ENCODE measurements at regions not wholly inside any gene's neighbourhood (a gene's known extent, or its start where the extent isn't known, plus 50 kb on each side); places are given as distances from the start of the nearest gene placed in this dataset.
A peak's percentile ranks its signal among the peaks of the same experiment; 100 is the strongest.

DNA sequence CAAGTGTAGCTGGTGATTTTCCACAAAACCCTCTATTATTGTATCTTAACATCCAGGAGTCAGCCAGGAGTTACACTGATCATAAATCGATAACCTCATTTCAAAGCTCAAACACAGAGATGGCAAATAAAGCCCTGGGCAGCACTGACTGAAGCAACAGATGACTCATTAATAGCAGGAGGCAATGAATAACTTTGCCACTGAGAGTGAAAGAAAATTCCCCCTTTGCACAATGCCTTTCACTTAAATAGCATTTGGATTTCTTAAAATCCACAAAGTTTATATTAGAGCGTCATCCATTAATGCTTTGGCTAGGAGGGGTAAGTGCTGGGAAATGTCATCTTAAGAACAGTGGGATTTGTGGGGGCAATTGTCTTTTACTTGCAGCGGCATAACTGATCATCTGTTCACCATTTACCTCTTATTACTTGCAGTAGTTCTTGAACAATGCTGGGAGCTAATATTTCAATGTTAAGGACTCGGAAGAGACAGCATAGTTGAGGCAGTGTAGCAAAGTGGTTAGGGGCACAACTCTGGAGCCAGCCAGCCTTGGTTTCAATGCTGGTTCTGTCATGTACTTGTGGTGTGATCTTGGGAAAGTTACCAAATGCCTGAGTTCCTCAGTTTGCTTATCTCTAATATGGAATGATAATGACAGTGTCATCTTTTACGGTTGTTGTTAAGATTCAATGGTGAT is 630.4 kb upstream of the TBL1XR1 start (continued):
- TF ChIP-seq AKNA (CRISPR knock-in tag; IDR thresholded peaks at IDR 0.05; ENCODE audit: borderline replicate concordance) (no peak), SMARCE1 (IDR thresholded peaks at IDR 0.05; ENCODE audit: borderline replicate concordance) (no peak), SALL1 (CRISPR knock-in tag; IDR thresholded peaks at IDR 0.05) (peak; percentile 71; the same call in 1 of the 2 replicates), KDM2A (CRISPR knock-in tag; IDR thresholded peaks at IDR 0.05; ENCODE audit: borderline replicate concordance, low read depth) (no peak), PHF5A (CRISPR knock-in tag; IDR thresholded peaks at IDR 0.05; ENCODE audit: low read depth, unreplicated experiment) (peak; percentile 66), CREM (IDR thresholded peaks at IDR 0.05) (peak; percentile 56; the same call in 1 of the 2 replicates), CREM (CRISPR knock-in tag; IDR thresholded peaks at IDR 0.05) (no peak), HDAC2 (CRISPR knock-in tag; IDR thresholded peaks at IDR 0.05) (peak; percentile 80), SNAI1 (CRISPR knock-in tag; IDR thresholded peaks at IDR 0.05; ENCODE audit: borderline replicate concordance) (no peak), TBX2 (CRISPR knock-in tag; IDR thresholded peaks at IDR 0.05; ENCODE audit: borderline replicate concordance) (peak; percentile 86), ZNF788 (CRISPR knock-in tag; IDR thresholded peaks at IDR 0.05; ENCODE audit: borderline replicate concordance) (no peak), ZNF670 (CRISPR knock-in tag; IDR thresholded peaks at IDR 0.05; ENCODE audit: borderline replicate concordance) (no peak), ZNF280B (CRISPR knock-in tag; IDR thresholded peaks at IDR 0.05; ENCODE audit: borderline replicate concordance) (no peak), THRA (CRISPR knock-in tag; IDR thresholded peaks at IDR 0.05; ENCODE audit: borderline replicate concordance) (0 out of 2 replicates have a peak, but pooled peaks have one; percentile 33), ZNF816 (CRISPR knock-in tag; IDR thresholded peaks at IDR 0.05; ENCODE audit: borderline replicate concordance) (no peak), SAP130 (CRISPR knock-in tag; IDR thresholded peaks at IDR 0.05; ENCODE audit: low read depth) (peak; percentile 50; the same call in 1 of the 2 replicates), MYNN (CRISPR knock-in tag; IDR thresholded peaks at IDR 0.05; ENCODE audit: low read depth) (no peak)
- TF ChIP-seq, protein P1, sequence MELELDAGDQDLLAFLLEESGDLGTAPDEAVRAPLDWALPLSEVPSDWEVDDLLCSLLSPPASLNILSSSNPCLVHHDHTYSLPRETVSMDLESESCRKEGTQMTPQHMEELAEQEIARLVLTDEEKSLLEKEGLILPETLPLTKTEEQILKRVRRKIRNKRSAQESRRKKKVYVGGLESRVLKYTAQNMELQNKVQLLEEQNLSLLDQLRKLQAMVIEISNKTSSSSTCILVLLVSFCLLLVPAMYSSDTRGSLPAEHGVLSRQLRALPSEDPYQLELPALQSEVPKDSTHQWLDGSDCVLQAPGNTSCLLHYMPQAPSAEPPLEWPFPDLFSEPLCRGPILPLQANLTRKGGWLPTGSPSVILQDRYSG (CRISPR knock-in tag; IDR thresholded peaks at IDR 0.05) = no peak
